NB4 (cell line): ENCODE measurements at regions not wholly inside any gene's neighbourhood (a gene's known extent, or its start where the extent isn't known, plus 50 kb on each side); places are given as distances from the start of the nearest gene placed in this dataset.

ENCODE experiments used
- CTCF ChIP-seq: IDR thresholded peaks from one replicate; pipeline ENCODE4 v1.5.1; 2012; ENCODE audit warnings: low read depth, low read length
- POLR2A ChIP-seq: IDR thresholded peaks from 2 replicates; pipeline ENCODE4 v1.6.1; 2011; ENCODE audit warnings: mild to moderate bottlenecking; ENCODE audit not compliant: insufficient read length; ENCODE audit errors: extremely low read depth

GRCh38 chr5:22964632-22965031, 111.5 kb upstream of the CDH12 start:
- TF ChIP-seq CTCF (no peak), POLR2A (no peak)
